ENCODE measurements at regions not wholly inside any gene's neighbourhood (a gene's known extent, or its start where the extent isn't known, plus 50 kb on each side); places are given as distances from the start of the nearest gene placed in this dataset.
"Not testable (repeated sequence)": the region's sequence is repeated elsewhere in the genome, so short reads cannot be mapped to it uniquely, and the experiment has no call there.

- H3K27ac ChIP-seq (ENCODE audit: low read length), result peak overlapping the region; percentile 53
- H3K27me3 ChIP-seq (ENCODE audit: control insufficient read depth in 1 of 2, insufficient read depth in 2 of 2, low read length in 2 of 2), result no peaks in the 10 kb centered on the region
- H3K9me3 ChIP-seq (ENCODE audit: control insufficient read depth in 2 of 2, low read length in 2 of 2), result no peaks in the 10 kb centered on the region
- H3K9ac ChIP-seq (ENCODE audit: low read length in 2 of 2), result peak overlapping the region; percentile 62 to 66
- no peaks in the 10 kb centered on the region for H3K36me3 ChIP-seq (ENCODE audit: control insufficient read depth in 2 of 2, insufficient read depth in 2 of 2, low read length in 2 of 2)
- peak overlapping the region; percentile 65 to 72 for H3K4me3 ChIP-seq (ENCODE audit: low read length in 2 of 2)
- peaks cover 5% of the 10 kb centered on the region for H3K4me1 ChIP-seq (ENCODE audit: control insufficient read depth, insufficient read depth, low read length)
These were observed 133.3 kb downstream of the TBC1D2B start for GRCh38 chr15:77944002-77944867.

DNA sequence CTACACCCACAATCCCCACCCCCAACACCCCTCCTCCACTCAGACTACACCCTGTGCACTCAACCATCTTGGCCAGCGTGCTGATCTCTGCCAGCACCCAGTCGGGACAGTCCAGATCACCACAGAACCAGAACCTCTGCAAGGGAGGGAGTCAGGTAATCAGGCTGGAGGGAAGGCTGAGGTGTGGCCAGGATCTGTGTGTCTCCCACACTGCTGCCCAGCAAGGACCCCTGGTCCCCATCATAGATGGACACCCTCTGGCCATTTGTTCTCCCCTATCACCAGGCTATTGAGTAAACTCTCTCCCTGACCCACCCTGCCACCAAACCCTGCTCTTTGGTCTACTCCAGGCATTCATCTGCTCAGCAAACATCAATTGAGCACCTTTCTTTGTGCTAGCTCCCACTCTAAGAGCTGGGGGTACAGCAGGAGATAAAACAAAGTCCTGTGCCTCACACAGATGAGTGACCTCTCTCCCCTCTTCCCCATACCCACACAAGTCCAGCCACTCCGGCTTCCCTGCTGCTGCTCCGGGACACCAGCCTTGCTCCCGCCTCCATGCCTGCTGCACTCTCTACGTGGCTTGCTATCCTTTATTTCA lies 134.8 kb downstream of the TBC1D2B start:
- Histone ChIP-seq H3K36me3 (ENCODE audit: control insufficient read depth in 2 of 2, insufficient read depth in 2 of 2, low read length in 2 of 2) (no peaks in the 10 kb centered on the region), H3K27me3 (ENCODE audit: control insufficient read depth in 1 of 2, insufficient read depth in 2 of 2, low read length in 2 of 2) (no peaks in the 10 kb centered on the region)

DNA sequence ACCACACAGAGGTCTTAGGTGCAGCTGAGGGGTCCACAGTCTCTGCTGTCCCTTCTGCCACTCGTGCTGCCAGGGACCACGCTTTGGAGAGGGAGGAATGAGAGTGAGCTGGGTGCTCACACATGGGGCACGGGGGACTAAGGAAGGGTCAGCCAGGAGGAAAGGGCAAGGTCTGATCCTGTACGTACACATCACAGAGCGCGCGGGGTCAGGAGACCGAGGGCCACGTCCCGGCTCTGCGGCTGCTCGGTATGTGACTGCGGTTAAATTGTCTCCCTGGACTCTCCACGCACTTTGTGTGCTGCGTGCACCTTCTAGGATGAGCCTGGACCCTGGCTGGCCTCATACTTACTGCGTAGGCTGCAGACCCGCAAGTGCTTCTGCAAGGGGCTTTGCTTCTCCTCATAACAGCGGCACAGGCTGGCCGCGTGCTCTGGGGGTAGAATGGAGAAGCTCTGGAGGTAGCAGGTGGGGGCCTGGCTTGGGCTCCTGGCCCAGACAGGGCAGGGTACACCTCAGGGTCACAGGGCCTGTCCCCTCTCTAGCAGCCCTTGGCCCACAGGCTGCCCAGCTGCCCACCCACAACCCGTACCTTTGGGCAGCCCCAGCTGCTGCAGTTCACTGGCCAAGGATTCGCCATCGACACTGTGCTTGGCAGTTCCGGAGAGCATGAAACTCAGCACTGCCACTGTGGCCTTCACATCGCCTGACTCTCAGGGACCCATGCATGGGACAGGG lies 136.3 kb downstream of the TBC1D2B start:
- H3K4me3 ChIP-seq (ENCODE audit: low read length in 2 of 2); H3K27ac ChIP-seq (ENCODE audit: low read length); H3K36me3 ChIP-seq (ENCODE audit: control insufficient read depth in 2 of 2, insufficient read depth in 2 of 2, low read length in 2 of 2); H3K4me1 ChIP-seq (ENCODE audit: control insufficient read depth, insufficient read depth, low read length); H3K9ac ChIP-seq (ENCODE audit: low read length in 2 of 2); H3K9me3 ChIP-seq (ENCODE audit: control insufficient read depth in 2 of 2, low read length in 2 of 2); H3K27me3 ChIP-seq (ENCODE audit: control insufficient read depth in 1 of 2, insufficient read depth in 2 of 2, low read length in 2 of 2): not testable (repeated sequence)

More for the DNA sequence above, 134.8 kb downstream of the TBC1D2B start:
- peaks cover 5% of the 10 kb centered on the region for H3K4me1 ChIP-seq (ENCODE audit: control insufficient read depth, insufficient read depth, low read length)
- no peak overlapping the region for H3K27ac ChIP-seq (ENCODE audit: low read length)
- no peak overlapping the region for H3K9ac ChIP-seq (ENCODE audit: low read length in 2 of 2)
- H3K9me3 ChIP-seq (ENCODE audit: control insufficient read depth in 2 of 2, low read length in 2 of 2), result no peaks in the 10 kb centered on the region
- H3K4me3 ChIP-seq (ENCODE audit: low read length in 2 of 2), result no peak overlapping the region

- no peaks in the 10 kb centered on the region for H3K36me3 ChIP-seq (ENCODE audit: control insufficient read depth in 2 of 2, insufficient read depth in 2 of 2, low read length in 2 of 2)
- no peaks in the 10 kb centered on the region for H3K9me3 ChIP-seq (ENCODE audit: control insufficient read depth in 2 of 2, low read length in 2 of 2)
- H3K27me3 ChIP-seq (ENCODE audit: control insufficient read depth in 1 of 2, insufficient read depth in 2 of 2, low read length in 2 of 2), result no peaks in the 10 kb centered on the region
- no peak overlapping the region for H3K4me3 ChIP-seq (ENCODE audit: low read length in 2 of 2)
- no peak overlapping the region for H3K9ac ChIP-seq (ENCODE audit: low read length in 2 of 2)
- peaks cover 5% of the 10 kb centered on the region for H3K4me1 ChIP-seq (ENCODE audit: control insufficient read depth, insufficient read depth, low read length)
- no peak overlapping the region for H3K27ac ChIP-seq (ENCODE audit: low read length)
These were observed 137.0 kb downstream of the TBC1D2B start for GRCh38 chr15:77940381-77940947.

GRCh38 chr15:77939851-77940250 lies 137.7 kb downstream of the TBC1D2B start:
- H3K4me3 ChIP-seq (ENCODE audit: low read length in 2 of 2), result no peak overlapping the region
- no peak overlapping the region for H3K27ac ChIP-seq (ENCODE audit: low read length)
- no peaks in the 10 kb centered on the region for H3K27me3 ChIP-seq (ENCODE audit: control insufficient read depth in 1 of 2, insufficient read depth in 2 of 2, low read length in 2 of 2)
- no peaks in the 10 kb centered on the region for H3K36me3 ChIP-seq (ENCODE audit: control insufficient read depth in 2 of 2, insufficient read depth in 2 of 2, low read length in 2 of 2)
- H3K9me3 ChIP-seq (ENCODE audit: control insufficient read depth in 2 of 2, low read length in 2 of 2), result no peaks in the 10 kb centered on the region
- H3K4me1 ChIP-seq (ENCODE audit: control insufficient read depth, insufficient read depth, low read length), result peaks cover 5% of the 10 kb centered on the region
- H3K9ac ChIP-seq (ENCODE audit: low read length in 2 of 2), result no peak overlapping the region

DNA sequence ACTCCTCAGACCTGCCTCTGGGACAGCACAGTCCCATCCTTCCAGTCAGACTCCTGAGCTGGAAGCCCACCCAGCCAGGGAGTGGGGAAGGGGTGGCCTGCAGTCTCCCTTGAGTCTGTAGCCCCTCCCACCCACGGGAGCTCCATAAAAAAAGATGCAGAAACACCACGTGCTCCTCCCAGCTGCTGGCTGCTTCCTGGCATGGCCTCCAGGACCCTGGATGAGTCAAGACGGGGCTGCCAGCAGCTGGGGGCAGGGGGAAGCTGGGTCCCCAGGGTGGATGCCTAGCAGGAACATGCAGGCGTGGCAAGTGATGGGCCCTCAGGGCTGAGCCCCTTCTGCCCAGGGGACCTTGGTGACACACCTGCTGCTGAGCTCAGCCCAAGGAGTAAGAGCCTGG lies 138.5 kb downstream of the TBC1D2B start:
- not testable (repeated sequence) for H3K9ac ChIP-seq (ENCODE audit: low read length in 2 of 2); H3K4me3 ChIP-seq (ENCODE audit: low read length in 2 of 2); H3K27ac ChIP-seq (ENCODE audit: low read length); H3K9me3 ChIP-seq (ENCODE audit: control insufficient read depth in 2 of 2, low read length in 2 of 2); H3K36me3 ChIP-seq (ENCODE audit: control insufficient read depth in 2 of 2, insufficient read depth in 2 of 2, low read length in 2 of 2); H3K4me1 ChIP-seq (ENCODE audit: control insufficient read depth, insufficient read depth, low read length); H3K27me3 ChIP-seq (ENCODE audit: control insufficient read depth in 1 of 2, insufficient read depth in 2 of 2, low read length in 2 of 2)

- H3K27me3 ChIP-seq (ENCODE audit: control insufficient read depth in 1 of 2, insufficient read depth in 2 of 2, low read length in 2 of 2); H3K27ac ChIP-seq (ENCODE audit: low read length); H3K36me3 ChIP-seq (ENCODE audit: control insufficient read depth in 2 of 2, insufficient read depth in 2 of 2, low read length in 2 of 2); H3K4me3 ChIP-seq (ENCODE audit: low read length in 2 of 2); H3K4me1 ChIP-seq (ENCODE audit: control insufficient read depth, insufficient read depth, low read length); H3K9ac ChIP-seq (ENCODE audit: low read length in 2 of 2); H3K9me3 ChIP-seq (ENCODE audit: control insufficient read depth in 2 of 2, low read length in 2 of 2): not testable (repeated sequence)
These were observed 139.0 kb downstream of the TBC1D2B start for GRCh38 chr15:77938546-77938945.

DNA sequence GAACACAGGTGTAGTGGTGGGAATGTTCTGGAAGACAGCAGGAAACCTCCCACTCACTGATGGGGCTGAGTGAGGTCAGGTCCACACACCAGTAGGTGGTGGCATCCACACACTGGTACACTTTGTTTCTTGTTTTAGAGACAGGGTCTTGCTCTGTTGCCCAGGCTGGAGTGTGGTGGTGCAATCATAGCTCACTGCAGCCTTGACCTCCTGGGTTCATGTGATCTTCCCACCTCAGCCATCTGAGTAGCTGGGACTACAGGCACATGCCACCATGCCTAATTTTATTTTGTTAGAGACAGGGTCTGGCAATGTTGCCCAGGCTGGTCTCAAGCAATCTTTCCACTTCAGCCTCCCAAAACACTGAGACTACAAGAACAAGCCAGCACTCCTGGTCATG lies 140.9 kb downstream of the TBC1D2B start:
- not testable (repeated sequence) for H3K4me3 ChIP-seq (ENCODE audit: low read length in 2 of 2); H3K36me3 ChIP-seq (ENCODE audit: control insufficient read depth in 2 of 2, insufficient read depth in 2 of 2, low read length in 2 of 2); H3K9ac ChIP-seq (ENCODE audit: low read length in 2 of 2); H3K27me3 ChIP-seq (ENCODE audit: control insufficient read depth in 1 of 2, insufficient read depth in 2 of 2, low read length in 2 of 2); H3K9me3 ChIP-seq (ENCODE audit: control insufficient read depth in 2 of 2, low read length in 2 of 2); H3K4me1 ChIP-seq (ENCODE audit: control insufficient read depth, insufficient read depth, low read length); H3K27ac ChIP-seq (ENCODE audit: low read length)

DNA sequence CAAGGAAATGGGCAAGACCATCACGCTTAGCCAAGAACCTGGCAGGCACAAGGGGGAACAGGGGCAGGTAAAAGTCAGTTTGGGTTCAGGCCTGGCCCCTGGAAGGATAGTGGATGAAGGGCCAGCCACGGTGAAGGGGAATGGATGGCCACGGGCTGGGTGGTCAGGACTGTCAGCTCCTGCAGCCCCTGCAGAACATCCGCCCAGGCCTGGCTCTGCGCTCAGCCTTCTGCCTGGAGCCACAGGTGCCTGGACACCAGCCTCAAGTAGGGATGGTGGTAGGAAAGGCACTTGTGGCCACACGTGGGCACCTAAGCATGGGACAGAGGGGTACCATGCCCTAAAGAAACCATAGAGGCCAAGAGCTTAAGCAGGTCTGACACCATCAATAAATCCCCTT lies 143.0 kb downstream of the TBC1D2B start:
- H3K27me3 ChIP-seq (ENCODE audit: control insufficient read depth in 1 of 2, insufficient read depth in 2 of 2, low read length in 2 of 2); H3K27ac ChIP-seq (ENCODE audit: low read length); H3K9ac ChIP-seq (ENCODE audit: low read length in 2 of 2); H3K36me3 ChIP-seq (ENCODE audit: control insufficient read depth in 2 of 2, insufficient read depth in 2 of 2, low read length in 2 of 2); H3K4me3 ChIP-seq (ENCODE audit: low read length in 2 of 2); H3K9me3 ChIP-seq (ENCODE audit: control insufficient read depth in 2 of 2, low read length in 2 of 2); H3K4me1 ChIP-seq (ENCODE audit: control insufficient read depth, insufficient read depth, low read length): not testable (repeated sequence)

GRCh38 chr15:77930907-77931306 lies 146.6 kb downstream of the TBC1D2B start:
- not testable (repeated sequence) for H3K9ac ChIP-seq (ENCODE audit: low read length in 2 of 2); H3K9me3 ChIP-seq (ENCODE audit: control insufficient read depth in 2 of 2, low read length in 2 of 2); H3K27me3 ChIP-seq (ENCODE audit: control insufficient read depth in 1 of 2, insufficient read depth in 2 of 2, low read length in 2 of 2); H3K36me3 ChIP-seq (ENCODE audit: control insufficient read depth in 2 of 2, insufficient read depth in 2 of 2, low read length in 2 of 2); H3K27ac ChIP-seq (ENCODE audit: low read length); H3K4me3 ChIP-seq (ENCODE audit: low read length in 2 of 2); H3K4me1 ChIP-seq (ENCODE audit: control insufficient read depth, insufficient read depth, low read length)
